Activated naive CD8-positive, alpha-beta T cell treated with anti-CD3 and anti-CD28 coated beads, Interleukin-2, amount 50 U/mL, for 16 hours (primary cell): ENCODE measurements at regions not wholly inside any gene's neighbourhood (a gene's known extent, or its start where the extent isn't known, plus 50 kb on each side); places are given as distances from the start of the nearest gene placed in this dataset.

Experiments
- DNase-seq: peaks from one replicate; pipeline ENCODE4 v3.0.0-alpha.2; 2020; ENCODE audit warnings: low read depth, low spot score

GRCh38 chr2:226211439-226211838 is 588.2 kb downstream of the IRS1 start:
- DNase-seq, result no peak

- DNase-seq, result no peak
These were observed 590.9 kb downstream of the IRS1 start for GRCh38 chr2:226208726-226209125.

GRCh38 chr2:226207671-226208070 is 591.9 kb downstream of the IRS1 start:
- no peak for DNase-seq

GRCh38 chr2:226199555-226199954 is 600.1 kb downstream of the IRS1 start:
- no peak for DNase-seq

GRCh38 chr2:226198956-226199355 is 600.7 kb downstream of the IRS1 start:
- no peak for DNase-seq

GRCh38 chr2:226190479-226191252 is 609.0 kb downstream of the IRS1 start:
- no peak for DNase-seq

GRCh38 chr2:226189061-226189460 is 610.6 kb downstream of the IRS1 start:
- no peak for DNase-seq

- DNase-seq, result no peak
These were observed 612.0 kb downstream of the IRS1 start for GRCh38 chr2:226187616-226188015.

GRCh38 chr2:226187156-226187555 is 612.5 kb downstream of the IRS1 start:
- no peak for DNase-seq

- DNase-seq, result no peak
These were observed 613.9 kb downstream of the IRS1 start for GRCh38 chr2:226185616-226186211.

- DNase-seq, result no peak
These were observed 614.5 kb downstream of the IRS1 start for GRCh38 chr2:226184940-226185615.

GRCh38 chr2:226184540-226184939 is 615.1 kb downstream of the IRS1 start:
- no peak for DNase-seq

- no peak for DNase-seq
These were observed 616.1 kb downstream of the IRS1 start for GRCh38 chr2:226183550-226183949.

GRCh38 chr2:226183033-226183432 is 616.6 kb downstream of the IRS1 start:
- no peak for DNase-seq

GRCh38 chr2:226181909-226182308 is 617.7 kb downstream of the IRS1 start:
- DNase-seq, result no peak

GRCh38 chr2:226180281-226180884 is 619.2 kb downstream of the IRS1 start:
- DNase-seq, result no peak

GRCh38 chr2:226179010-226179409 is 620.6 kb downstream of the IRS1 start:
- DNase-seq, result no peak

- no peak for DNase-seq
These were observed 623.2 kb downstream of the IRS1 start for GRCh38 chr2:226176283-226176984.

- DNase-seq, result no peak
These were observed 625.2 kb downstream of the IRS1 start for GRCh38 chr2:226174390-226174789.

- no peak for DNase-seq
These were observed 626.7 kb downstream of the IRS1 start for GRCh38 chr2:226172939-226173338.

GRCh38 chr2:226172309-226172708 is 627.3 kb downstream of the IRS1 start:
- DNase-seq, result no peak
